Erythroblast (primary cell): ENCODE measurements at regions not wholly inside any gene's neighbourhood (a gene's known extent, or its start where the extent isn't known, plus 50 kb on each side); places are given as distances from the start of the nearest gene placed in this dataset.

Source experiments
- GATA1 ChIP-seq: IDR thresholded peaks from 2 replicates; pipeline ENCODE4 v1.6.1; 2011; ENCODE audit warnings: low read depth, mild to moderate bottlenecking, control low read depth, low read length, moderate library complexity
- POLR2A ChIP-seq: IDR thresholded peaks from 2 replicates; pipeline ENCODE4 v1.6.1; 2011; ENCODE audit warnings: mild to moderate bottlenecking, low read length

- TF ChIP-seq POLR2A (no peak), GATA1 (no peak)
These were observed 103.6 kb upstream of the CNKSR3 start for GRCh38 chr6:154614101-154614500.
